ENCODE measurements at regions not wholly inside any gene's neighbourhood (a gene's known extent, or its start where the extent isn't known, plus 50 kb on each side); places are given as distances from the start of the nearest gene placed in this dataset.
A peak's percentile ranks its signal among the peaks of the same experiment; 100 is the strongest.

DNA sequence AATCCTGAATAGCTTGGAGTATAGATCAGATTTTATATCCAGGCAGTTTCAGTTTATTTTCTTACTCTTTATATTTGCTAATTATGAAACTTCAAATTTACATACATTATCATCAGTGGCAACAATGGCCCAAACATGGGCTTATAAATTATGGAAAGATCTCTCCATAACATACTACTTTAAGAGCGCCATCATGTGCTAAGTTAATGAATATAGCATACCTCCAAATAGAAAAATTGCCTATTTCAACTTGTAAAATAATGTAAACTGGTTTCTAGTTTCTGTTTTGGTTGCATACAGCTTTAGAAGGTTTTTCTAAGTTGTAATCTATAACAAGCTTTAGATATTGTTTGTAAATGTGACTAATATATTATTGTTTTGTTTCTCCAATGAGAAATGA lies 531.3 kb upstream of the UBE2E2 start:
- no peak for ATAC-seq
- TF ChIP-seq SNAI2 (CRISPR knock-in tag; IDR thresholded peaks at IDR 0.05) (no peak), CSDC2 (CRISPR knock-in tag; IDR thresholded peaks at IDR 0.05) (no peak), ZC3H10 (CRISPR knock-in tag; IDR thresholded peaks at IDR 0.05) (no peak), ARNTL (CRISPR knock-in tag; IDR thresholded peaks at IDR 0.05; ENCODE audit: borderline replicate concordance, low read depth) (no peak), RARB (CRISPR knock-in tag; IDR thresholded peaks at IDR 0.05) (no peak), TOX (CRISPR knock-in tag; IDR thresholded peaks at IDR 0.05; ENCODE audit: borderline replicate concordance) (no peak), ZNF70 (CRISPR knock-in tag; IDR thresholded peaks at IDR 0.05) (no peak), GLIS3 (CRISPR knock-in tag; IDR thresholded peaks at IDR 0.05) (no peak), ESRRG (CRISPR knock-in tag; IDR thresholded peaks at IDR 0.05) (no peak), OSR1 (CRISPR knock-in tag; IDR thresholded peaks at IDR 0.05) (no peak)
- TF ChIP-seq, protein P1, sequence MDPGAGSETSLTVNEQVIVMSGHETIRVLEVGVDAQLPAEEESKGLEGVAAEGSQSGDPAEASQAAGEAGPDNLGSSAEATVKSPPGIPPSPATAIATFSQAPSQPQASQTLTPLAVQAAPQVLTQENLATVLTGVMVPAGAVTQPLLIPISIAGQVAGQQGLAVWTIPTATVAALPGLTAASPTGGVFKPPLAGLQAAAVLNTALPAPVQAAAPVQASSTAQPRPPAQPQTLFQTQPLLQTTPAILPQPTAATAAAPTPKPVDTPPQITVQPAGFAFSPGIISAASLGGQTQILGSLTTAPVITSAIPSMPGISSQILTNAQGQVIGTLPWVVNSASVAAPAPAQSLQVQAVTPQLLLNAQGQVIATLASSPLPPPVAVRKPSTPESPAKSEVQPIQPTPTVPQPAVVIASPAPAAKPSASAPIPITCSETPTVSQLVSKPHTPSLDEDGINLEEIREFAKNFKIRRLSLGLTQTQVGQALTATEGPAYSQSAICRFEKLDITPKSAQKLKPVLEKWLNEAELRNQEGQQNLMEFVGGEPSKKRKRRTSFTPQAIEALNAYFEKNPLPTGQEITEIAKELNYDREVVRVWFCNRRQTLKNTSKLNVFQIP (CRISPR knock-in tag; IDR thresholded peaks at IDR 0.05; ENCODE audit: borderline replicate concordance, low read depth): no peak
- TF ChIP-seq, protein P2, sequence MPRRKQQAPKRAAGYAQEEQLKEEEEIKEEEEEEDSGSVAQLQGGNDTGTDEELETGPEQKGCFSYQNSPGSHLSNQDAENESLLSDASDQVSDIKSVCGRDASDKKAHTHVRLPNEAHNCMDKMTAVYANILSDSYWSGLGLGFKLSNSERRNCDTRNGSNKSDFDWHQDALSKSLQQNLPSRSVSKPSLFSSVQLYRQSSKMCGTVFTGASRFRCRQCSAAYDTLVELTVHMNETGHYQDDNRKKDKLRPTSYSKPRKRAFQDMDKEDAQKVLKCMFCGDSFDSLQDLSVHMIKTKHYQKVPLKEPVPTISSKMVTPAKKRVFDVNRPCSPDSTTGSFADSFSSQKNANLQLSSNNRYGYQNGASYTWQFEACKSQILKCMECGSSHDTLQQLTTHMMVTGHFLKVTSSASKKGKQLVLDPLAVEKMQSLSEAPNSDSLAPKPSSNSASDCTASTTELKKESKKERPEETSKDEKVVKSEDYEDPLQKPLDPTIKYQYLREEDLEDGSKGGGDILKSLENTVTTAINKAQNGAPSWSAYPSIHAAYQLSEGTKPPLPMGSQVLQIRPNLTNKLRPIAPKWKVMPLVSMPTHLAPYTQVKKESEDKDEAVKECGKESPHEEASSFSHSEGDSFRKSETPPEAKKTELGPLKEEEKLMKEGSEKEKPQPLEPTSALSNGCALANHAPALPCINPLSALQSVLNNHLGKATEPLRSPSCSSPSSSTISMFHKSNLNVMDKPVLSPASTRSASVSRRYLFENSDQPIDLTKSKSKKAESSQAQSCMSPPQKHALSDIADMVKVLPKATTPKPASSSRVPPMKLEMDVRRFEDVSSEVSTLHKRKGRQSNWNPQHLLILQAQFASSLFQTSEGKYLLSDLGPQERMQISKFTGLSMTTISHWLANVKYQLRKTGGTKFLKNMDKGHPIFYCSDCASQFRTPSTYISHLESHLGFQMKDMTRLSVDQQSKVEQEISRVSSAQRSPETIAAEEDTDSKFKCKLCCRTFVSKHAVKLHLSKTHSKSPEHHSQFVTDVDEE (CRISPR knock-in tag; IDR thresholded peaks at IDR 0.05): no peak
- TF ChIP-seq, protein P3, sequence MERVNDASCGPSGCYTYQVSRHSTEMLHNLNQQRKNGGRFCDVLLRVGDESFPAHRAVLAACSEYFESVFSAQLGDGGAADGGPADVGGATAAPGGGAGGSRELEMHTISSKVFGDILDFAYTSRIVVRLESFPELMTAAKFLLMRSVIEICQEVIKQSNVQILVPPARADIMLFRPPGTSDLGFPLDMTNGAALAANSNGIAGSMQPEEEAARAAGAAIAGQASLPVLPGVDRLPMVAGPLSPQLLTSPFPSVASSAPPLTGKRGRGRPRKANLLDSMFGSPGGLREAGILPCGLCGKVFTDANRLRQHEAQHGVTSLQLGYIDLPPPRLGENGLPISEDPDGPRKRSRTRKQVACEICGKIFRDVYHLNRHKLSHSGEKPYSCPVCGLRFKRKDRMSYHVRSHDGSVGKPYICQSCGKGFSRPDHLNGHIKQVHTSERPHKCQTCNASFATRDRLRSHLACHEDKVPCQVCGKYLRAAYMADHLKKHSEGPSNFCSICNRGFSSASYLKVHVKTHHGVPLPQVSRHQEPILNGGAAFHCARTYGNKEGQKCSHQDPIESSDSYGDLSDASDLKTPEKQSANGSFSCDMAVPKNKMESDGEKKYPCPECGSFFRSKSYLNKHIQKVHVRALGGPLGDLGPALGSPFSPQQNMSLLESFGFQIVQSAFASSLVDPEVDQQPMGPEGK (CRISPR knock-in tag; IDR thresholded peaks at IDR 0.05; ENCODE audit: borderline replicate concordance): no peak
- TF ChIP-seq, protein P4, sequence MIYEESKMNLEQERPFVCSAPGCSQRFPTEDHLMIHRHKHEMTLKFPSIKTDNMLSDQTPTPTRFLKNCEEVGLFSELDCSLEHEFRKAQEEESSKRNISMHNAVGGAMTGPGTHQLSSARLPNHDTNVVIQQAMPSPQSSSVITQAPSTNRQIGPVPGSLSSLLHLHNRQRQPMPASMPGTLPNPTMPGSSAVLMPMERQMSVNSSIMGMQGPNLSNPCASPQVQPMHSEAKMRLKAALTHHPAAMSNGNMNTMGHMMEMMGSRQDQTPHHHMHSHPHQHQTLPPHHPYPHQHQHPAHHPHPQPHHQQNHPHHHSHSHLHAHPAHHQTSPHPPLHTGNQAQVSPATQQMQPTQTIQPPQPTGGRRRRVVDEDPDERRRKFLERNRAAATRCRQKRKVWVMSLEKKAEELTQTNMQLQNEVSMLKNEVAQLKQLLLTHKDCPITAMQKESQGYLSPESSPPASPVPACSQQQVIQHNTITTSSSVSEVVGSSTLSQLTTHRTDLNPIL (CRISPR knock-in tag; IDR thresholded peaks at IDR 0.05; ENCODE audit: low read depth): no peak

DNA sequence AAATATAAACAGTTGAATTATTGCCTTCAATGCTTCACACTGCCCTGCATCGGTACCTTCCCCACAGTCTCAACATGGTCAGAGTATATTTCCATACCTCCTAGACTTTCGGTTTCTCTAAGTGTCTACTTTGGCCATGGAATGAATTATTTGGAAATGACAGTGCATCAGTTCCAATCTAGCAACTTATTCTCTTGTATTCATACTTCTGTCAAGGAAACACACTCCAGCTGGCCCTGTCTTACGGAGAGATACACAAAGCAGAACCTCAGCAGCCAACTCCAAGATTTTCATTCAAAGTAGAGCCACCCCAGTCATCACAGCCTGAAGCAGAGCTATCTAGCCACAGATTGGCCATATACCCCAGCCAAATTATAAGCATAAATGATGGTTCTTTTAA lies 518.4 kb upstream of the UBE2E2 start:
- TF ChIP-seq ISL1 (CRISPR knock-in tag; IDR thresholded peaks at IDR 0.05) (no peak), PPARA (CRISPR knock-in tag; IDR thresholded peaks at IDR 0.05; ENCODE audit: borderline replicate concordance) (no peak), ZC3H10 (CRISPR knock-in tag; IDR thresholded peaks at IDR 0.05) (no peak), ZNF565 (CRISPR knock-in tag; conservative IDR thresholded peaks at IDR 0.05; ENCODE audit: low read depth) (no peak), OSR1 (CRISPR knock-in tag; IDR thresholded peaks at IDR 0.05) (no peak), GLIS3 (CRISPR knock-in tag; IDR thresholded peaks at IDR 0.05) (no peak)
- TF ChIP-seq, protein P4 (CRISPR knock-in tag; IDR thresholded peaks at IDR 0.05; ENCODE audit: low read depth): no peak
- ATAC-seq: no peak

DNA sequence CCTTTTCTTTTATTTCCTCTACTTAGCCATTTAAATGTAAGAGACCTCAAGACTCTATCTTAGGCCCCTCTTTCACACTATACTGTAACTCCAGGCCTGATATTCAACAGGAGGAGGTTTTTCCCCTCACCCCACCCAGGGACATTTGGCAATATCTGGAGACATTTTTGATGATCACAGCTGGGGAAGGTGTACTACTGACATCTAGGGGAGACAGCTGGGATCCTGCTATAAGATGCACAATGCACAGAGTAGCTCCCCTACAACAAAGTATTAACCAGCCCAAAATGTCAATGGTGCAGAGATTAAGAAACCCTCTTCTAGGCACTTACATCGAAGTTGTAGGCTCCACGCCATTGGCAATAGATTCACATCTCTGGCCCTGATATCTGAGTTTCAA lies 517.5 kb upstream of the UBE2E2 start:
- TF ChIP-seq, protein P2 (CRISPR knock-in tag; IDR thresholded peaks at IDR 0.05): no peak
- TF ChIP-seq GLIS3 (CRISPR knock-in tag; IDR thresholded peaks at IDR 0.05) (no peak), ZNF8 (CRISPR knock-in tag; IDR thresholded peaks at IDR 0.05) (no peak), ZFP3 (CRISPR knock-in tag; IDR thresholded peaks at IDR 0.05) (no peak), ZNF565 (CRISPR knock-in tag; conservative IDR thresholded peaks at IDR 0.05; ENCODE audit: low read depth) (no peak)

More for the DNA sequence above, 517.5 kb upstream of the UBE2E2 start:
- peak; percentile 63 for ATAC-seq

Data from SK-N-SH treated with all-trans-retinoic acid at 6 μM for 48 hours (cell line).